Muscle of leg (tissue), 3 donors: ENCODE measurements at regions not wholly inside any gene's neighbourhood (a gene's known extent, or its start where the extent isn't known, plus 50 kb on each side); places are given as distances from the start of the nearest gene placed in this dataset.
"Not testable (repeated sequence)": the region's sequence is repeated elsewhere in the genome, so short reads cannot be mapped to it uniquely, and the experiment has no call there.

Source experiments
- DNase-seq: peaks from one replicate; pipeline ENCODE4 v3.0.0; 2013
- H3K27ac ChIP-seq: one replicate; pipeline ENCODE4 v1.5.1; 2013; ENCODE audit warnings: mild to moderate bottlenecking, low read length, control low read depth
- H3K27me3 ChIP-seq: one replicate; pipeline ENCODE4 v1.6.1; 2013; ENCODE audit warnings: low read length; ENCODE audit not compliant: control insufficient read depth, insufficient read depth
- H3K36me3 ChIP-seq: one replicate; pipeline ENCODE4 v1.6.1; 2013; ENCODE audit warnings: low read length; ENCODE audit not compliant: control insufficient read depth, insufficient read depth
- H3K4me1 ChIP-seq: one replicate; pipeline ENCODE4 v1.6.1; 2013; ENCODE audit warnings: low read length; ENCODE audit not compliant: control insufficient read depth, insufficient read depth
- H3K4me3 ChIP-seq: one replicate; pipeline ENCODE4 v1.5.1; 2013; ENCODE audit warnings: low read length, control low read depth
- H3K9me3 ChIP-seq: replicated peaks from 2 replicates; pipeline ENCODE4 v1.6.1; 2013; ENCODE audit warnings: low read depth, low read length; ENCODE audit not compliant: control insufficient read depth
- WGBS: methylation state at CpG from one replicate; pipeline ENCODE4 v1.1.5; 2013; ENCODE audit warnings: missing lambda C conversion rate; ENCODE audit not compliant: insufficient coverage; 5-methylcytosine and 5-hydroxymethylcytosine counted together

- not testable (repeated sequence) for H3K27ac ChIP-seq, H3K27me3 ChIP-seq, H3K9me3 ChIP-seq, DNase-seq, H3K4me3 ChIP-seq, H3K36me3 ChIP-seq, H3K4me1 ChIP-seq
- WGBS: no CpG with 5 or more reads among the region's 28 CpGs
Measured at GRCh38 chrX:3914813-3915212, 201.4 kb upstream of the PRKX start.

- not testable (repeated sequence) for DNase-seq, H3K27ac ChIP-seq, H3K9me3 ChIP-seq, H3K4me1 ChIP-seq, H3K36me3 ChIP-seq, H3K4me3 ChIP-seq, H3K27me3 ChIP-seq
- WGBS: no CpG with 5 or more reads among the region's 13 CpGs
Measured at GRCh38 chrX:3914059-3914458, 200.6 kb upstream of the PRKX start.

- not testable (repeated sequence) for H3K27ac ChIP-seq, H3K4me1 ChIP-seq, H3K27me3 ChIP-seq, H3K36me3 ChIP-seq, H3K9me3 ChIP-seq, DNase-seq, H3K4me3 ChIP-seq
- no CpG with 5 or more reads among the region's 6 CpGs for WGBS
Measured at GRCh38 chrX:3911012-3911411, 197.6 kb upstream of the PRKX start.

GRCh38 chrX:3910611-3911010, 197.2 kb upstream of the PRKX start:
- H3K9me3 ChIP-seq, DNase-seq, H3K4me1 ChIP-seq, H3K27ac ChIP-seq, H3K27me3 ChIP-seq, H3K4me3 ChIP-seq, H3K36me3 ChIP-seq: not testable (repeated sequence)
- no CpG with 5 or more reads among the region's 5 CpGs for WGBS

- no CpG with 5 or more reads among the region's 19 CpGs for WGBS
- H3K27ac ChIP-seq, DNase-seq, H3K36me3 ChIP-seq, H3K9me3 ChIP-seq, H3K4me3 ChIP-seq, H3K4me1 ChIP-seq, H3K27me3 ChIP-seq: not testable (repeated sequence)
Measured at GRCh38 chrX:3905522-3906258, 192.2 kb upstream of the PRKX start.

- H3K27me3 ChIP-seq, H3K4me3 ChIP-seq, DNase-seq, H3K4me1 ChIP-seq, H3K36me3 ChIP-seq, H3K27ac ChIP-seq, H3K9me3 ChIP-seq: not testable (repeated sequence)
- no CpG with 5 or more reads among the region's 11 CpGs for WGBS
Measured at GRCh38 chrX:3902222-3902621, 188.8 kb upstream of the PRKX start.

GRCh38 chrX:3896755-3897154, 183.3 kb upstream of the PRKX start:
- not testable (repeated sequence) for H3K4me1 ChIP-seq, H3K36me3 ChIP-seq, H3K9me3 ChIP-seq, H3K27me3 ChIP-seq, DNase-seq, H3K4me3 ChIP-seq, H3K27ac ChIP-seq
- no CpG with 5 or more reads among the region's 4 CpGs for WGBS

- H3K9me3 ChIP-seq, H3K27me3 ChIP-seq, H3K4me1 ChIP-seq, H3K36me3 ChIP-seq, DNase-seq, H3K27ac ChIP-seq, H3K4me3 ChIP-seq: not testable (repeated sequence)
- WGBS: no CpG with 5 or more reads among the region's 5 CpGs
Measured at GRCh38 chrX:3882553-3882920, 169.1 kb upstream of the PRKX start.

- not testable (repeated sequence) for H3K4me1 ChIP-seq, H3K27me3 ChIP-seq, DNase-seq, H3K9me3 ChIP-seq, H3K36me3 ChIP-seq, H3K4me3 ChIP-seq, H3K27ac ChIP-seq
- no CpG with 5 or more reads among the region's 91 CpGs for WGBS
Measured at GRCh38 chrX:3881898-3882552, 168.6 kb upstream of the PRKX start.

- not testable (repeated sequence) for DNase-seq, H3K4me3 ChIP-seq, H3K27ac ChIP-seq, H3K27me3 ChIP-seq, H3K36me3 ChIP-seq, H3K4me1 ChIP-seq, H3K9me3 ChIP-seq
- WGBS: no CpG with 5 or more reads among the region's 63 CpGs
Measured at GRCh38 chrX:3881255-3881895, 167.9 kb upstream of the PRKX start.
